GM12892 (cell line): ENCODE measurements at regions not wholly inside any gene's neighbourhood (a gene's known extent, or its start where the extent isn't known, plus 50 kb on each side); places are given as distances from the start of the nearest gene placed in this dataset.

ENCODE experiments used
- POLR2A ChIP-seq: IDR thresholded peaks from 2 replicates; pipeline ENCODE4 v1.6.1; 2011; ENCODE audit warnings: low read depth, low read length, control low read depth
- POLR2AphosphoS5 ChIP-seq: IDR thresholded peaks from 2 replicates; pipeline ENCODE4 v1.6.1; 2011; ENCODE audit warnings: low read depth, low read length, control low read depth
- TAF1 ChIP-seq: IDR thresholded peaks from 2 replicates; pipeline ENCODE4 v1.6.1; 2011; ENCODE audit warnings: low read depth, mild to moderate bottlenecking, control low read depth, low read length, borderline replicate concordance

DNA sequence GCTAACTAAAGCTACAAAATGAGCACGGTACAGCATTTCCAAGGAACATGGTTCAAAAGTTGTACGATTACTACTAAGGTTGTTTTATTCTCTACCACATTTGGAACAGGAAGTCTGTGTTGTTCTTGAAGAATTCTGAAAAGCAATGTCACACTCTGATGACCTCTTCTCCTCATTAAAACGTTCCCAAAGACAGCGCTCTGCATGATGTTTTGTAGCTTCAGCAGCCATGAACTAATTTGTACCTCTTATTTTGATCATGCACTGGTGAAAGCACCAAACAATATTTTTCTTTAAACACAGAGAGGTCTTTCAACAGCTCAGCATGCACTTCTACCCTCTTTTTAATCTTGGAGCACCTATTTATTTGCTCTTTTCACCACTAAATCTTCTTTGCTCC, 75.0 kb upstream of the TES start:
- TF ChIP-seq TAF1, result no peak
- TF ChIP-seq POLR2A, result no peak
- TF ChIP-seq POLR2AphosphoS5, result no peak
